Neuronal stem cell (in vitro differentiated cells): ENCODE measurements at regions not wholly inside any gene's neighbourhood (a gene's known extent, or its start where the extent isn't known, plus 50 kb on each side); places are given as distances from the start of the nearest gene placed in this dataset.

Source experiments
- DNase-seq: peaks from one replicate; pipeline ENCODE4 v3.0.0-alpha.2; 2013; ENCODE audit warnings: low spot score
- H2AFZ ChIP-seq: one replicate; pipeline ENCODE4 v1.6.1; 2013; ENCODE audit warnings: mild to moderate bottlenecking, low read length, inconsistent platforms
- H2AK5ac ChIP-seq: 2 replicates; pipeline ENCODE4 v1.6.1; 2013; ENCODE audit warnings: low read depth, mild to moderate bottlenecking, inconsistent platforms, low read length, moderate library complexity, mixed read lengths
- H2BK120ac ChIP-seq: 2 replicates; pipeline ENCODE4 v1.6.1; 2013; ENCODE audit warnings: low read depth, mild to moderate bottlenecking, inconsistent platforms, low read length, moderate library complexity, mixed read lengths
- H2BK12ac ChIP-seq: one replicate; pipeline ENCODE4 v1.6.1; 2013; ENCODE audit warnings: low read length, inconsistent platforms
- H2BK15ac ChIP-seq: 2 replicates; pipeline ENCODE4 v1.6.1; 2013; ENCODE audit warnings: mild to moderate bottlenecking, low read length, inconsistent platforms, mixed read lengths
- H2BK5ac ChIP-seq: one replicate; pipeline ENCODE4 v1.6.1; 2013; ENCODE audit warnings: inconsistent platforms, mild to moderate bottlenecking, low read length, moderate library complexity
- H3K14ac ChIP-seq: one replicate; pipeline ENCODE4 v1.6.1; 2013; ENCODE audit warnings: low read length, inconsistent platforms
- H3K18ac ChIP-seq: 2 replicates; pipeline ENCODE4 v1.6.1; 2013; ENCODE audit warnings: low read length, inconsistent platforms
- H3K23ac ChIP-seq: 2 replicates; pipeline ENCODE4 v1.6.1; 2013; ENCODE audit warnings: low read depth, mild to moderate bottlenecking, mixed read lengths, low read length, inconsistent platforms; ENCODE audit not compliant: poor library complexity
- H3K27ac ChIP-seq: replicated peaks from 3 replicates; pipeline ENCODE4 v1.5.1; 2013; ENCODE audit warnings: low read length, inconsistent platforms
- H3K27me3 ChIP-seq, 3 experiments: 2 replicates each; pipeline ENCODE4 v1.6.1; 2013; ENCODE audit warnings: low read length in 3 of 3, mild to moderate bottlenecking in 2 of 3, inconsistent platforms in 1 of 3, low read depth in 1 of 3, mixed read lengths in 1 of 3, moderate library complexity in 1 of 3; ENCODE audit not compliant: control insufficient read depth in 3 of 3, insufficient read depth in 3 of 3
- H3K36me3 ChIP-seq, 2 donors: replicated peaks in 1 of 2; 2 replicates each; pipeline ENCODE4 v1.6.1; 2013; ENCODE audit warnings: low read length in 2 of 2; ENCODE audit not compliant: control insufficient read depth in 2 of 2, insufficient read depth in 2 of 2
- H3K4ac ChIP-seq: 2 replicates; pipeline ENCODE4 v1.6.1; 2013; ENCODE audit warnings: inconsistent platforms, mild to moderate bottlenecking, low read length, moderate library complexity
- H3K4me1 ChIP-seq, 2 donors: 1 replicate in 1 of 2; 2 replicates in 1 of 2; pipeline ENCODE4 v1.6.1; 2013; ENCODE audit warnings: low read length in 2 of 2, low read depth in 1 of 2; ENCODE audit not compliant: control insufficient read depth in 2 of 2, insufficient read depth in 1 of 2
- H3K4me2 ChIP-seq: one replicate; pipeline ENCODE4 v1.6.1; 2013; ENCODE audit warnings: mild to moderate bottlenecking, low read length, inconsistent platforms; ENCODE audit not compliant: insufficient read depth, poor library complexity, severe bottlenecking
- H3K4me3 ChIP-seq, 2 donors: 2 replicates each; pipeline ENCODE4 v1.5.1; 2013; ENCODE audit warnings: low read length in 2 of 2, mild to moderate bottlenecking in 2 of 2, inconsistent platforms in 1 of 2, moderate library complexity in 1 of 2
- H3K79me1 ChIP-seq: one replicate; pipeline ENCODE4 v1.6.1; 2013; ENCODE audit warnings: low read depth, mild to moderate bottlenecking, inconsistent platforms, low read length, moderate library complexity
- H3K9ac ChIP-seq: one replicate; pipeline ENCODE4 v1.6.1; 2013; ENCODE audit warnings: mild to moderate bottlenecking, low read depth, low read length, inconsistent platforms; ENCODE audit not compliant: poor library complexity
- H3K9me3 ChIP-seq, 2 donors: replicated peaks in 1 of 2; 2 replicates each; pipeline versions ENCODE3 to v1.6.1; 2013; ENCODE audit warnings: low read length in 2 of 2, mild to moderate bottlenecking in 2 of 2, inconsistent platforms in 1 of 2, low read depth in 1 of 2, mixed read lengths in 1 of 2, moderate library complexity in 1 of 2; ENCODE audit not compliant: control insufficient read depth in 2 of 2, insufficient read depth in 1 of 2
- H4K8ac ChIP-seq: one replicate; pipeline ENCODE4 v1.6.1; 2013; ENCODE audit warnings: low read depth, mild to moderate bottlenecking, inconsistent platforms, low read length, moderate library complexity
- H4K91ac ChIP-seq: one replicate; pipeline ENCODE4 v1.6.1; 2013; ENCODE audit warnings: low read length, low read depth, mild to moderate bottlenecking, inconsistent platforms; ENCODE audit not compliant: poor library complexity
- WGBS, 2 donors: extraction: QIAGEN DNeasy Blood & Tissue Kit; methylation state at CpG; one replicate each; pipeline ENCODE4 v1.1.7; 2013; ENCODE audit warnings: missing lambda C conversion rate in 2 of 2, mixed read lengths in 1 of 2; ENCODE audit not compliant: insufficient read length in 2 of 2, insufficient replicate concordance in 1 of 2; ENCODE audit errors: extremely low coverage in 2 of 2; 5-methylcytosine and 5-hydroxymethylcytosine counted together

- Histone ChIP-seq H3K23ac (no peak overlapping the region), H3K36me3 (no peaks in the 10 kb centered on the region), H3K4ac (no peak overlapping the region), H3K9me3 (no peaks in the 10 kb centered on the region), H2AK5ac (no peak overlapping the region), H2AFZ (no peak overlapping the region), H3K14ac (no peak overlapping the region), H3K4me1 (no peaks in the 10 kb centered on the region), H2BK120ac (no peak overlapping the region), H3K4me3 (no peak overlapping the region), H2BK15ac (no peak overlapping the region), H2BK12ac (no peak overlapping the region), H4K8ac (no peak overlapping the region), H3K27me3 (no peaks in the 10 kb centered on the region), H3K27ac (no peak overlapping the region), H4K91ac (no peak overlapping the region), H3K18ac (no peak overlapping the region), H3K4me2 (no peak overlapping the region), H3K79me1 (no peaks in the 10 kb centered on the region), H3K9ac (no peak overlapping the region), H2BK5ac (no peak overlapping the region)
- no peak for DNase-seq
- WGBS, 2 donors, result no CpG with 5 or more reads among the region's 1 CpG
Observed at GRCh38 chr2:136557203-136557602, 208.1 kb upstream of the THSD7B start.

GRCh38 chr2:136550181-136550580 is 215.2 kb upstream of the THSD7B start:
- no peak overlapping the region for H3K18ac ChIP-seq
- peaks cover 0 to 2% of the 10 kb centered on the region in 2 donors for H3K9me3 ChIP-seq
- H3K36me3 ChIP-seq, result no peaks in the 10 kb centered on the region

GRCh38 chr2:136539355-136539754 is 226.0 kb upstream of the THSD7B start:
- Histone ChIP-seq H3K4ac (no peak overlapping the region), H3K14ac (no peak overlapping the region), H3K4me1 (no peaks in the 10 kb centered on the region), H3K23ac (no peak overlapping the region), H3K79me1 (no peaks in the 10 kb centered on the region), H3K9ac (no peak overlapping the region), H2BK120ac (no peak overlapping the region), H3K27me3 (no peaks in the 10 kb centered on the region), H4K91ac (no peak overlapping the region), H2BK15ac (no peak overlapping the region), H2BK5ac (no peak overlapping the region), H3K36me3 (no peaks in the 10 kb centered on the region), H3K18ac (no peak overlapping the region), H2AK5ac (no peak overlapping the region), H3K27ac (no peak overlapping the region), H3K9me3 (no peaks in the 10 kb centered on the region), H2BK12ac (no peak overlapping the region), H2AFZ (no peak overlapping the region), H3K4me3 (no peak overlapping the region), H4K8ac (no peak overlapping the region), H3K4me2 (no peak overlapping the region)
- WGBS, 2 donors, result no CpG with 5 or more reads among the region's 5 CpGs
- DNase-seq, result no peak

More at GRCh38 chr2:136550181-136550580, 215.2 kb upstream of the THSD7B start:
- no peaks in the 10 kb centered on the region for H3K4me1 ChIP-seq
- H3K79me1 ChIP-seq, result no peaks in the 10 kb centered on the region
- H3K14ac ChIP-seq, result no peak overlapping the region
- no peak overlapping the region for H4K91ac ChIP-seq
- H3K27ac ChIP-seq, result no peak overlapping the region
- no peak overlapping the region for H3K9ac ChIP-seq
- no peak overlapping the region for H2BK15ac ChIP-seq
- no peak overlapping the region for H4K8ac ChIP-seq
- no peak overlapping the region for H2BK5ac ChIP-seq
- DNase-seq, result no peak
- H2BK120ac ChIP-seq, result no peak overlapping the region
- H3K4me2 ChIP-seq, result no peak overlapping the region
- no CpG with 5 or more reads among the region's 1 CpG for WGBS, 2 donors
- H2AK5ac ChIP-seq, result no peak overlapping the region
- H3K23ac ChIP-seq, result no peak overlapping the region
- H2AFZ ChIP-seq, result no peak overlapping the region
- H3K4ac ChIP-seq, result no peak overlapping the region
- no peak overlapping the region for H2BK12ac ChIP-seq
- H3K27me3 ChIP-seq, result no peaks in the 10 kb centered on the region
- H3K4me3 ChIP-seq, result no peak overlapping the region

- no peak overlapping the region for H2BK15ac ChIP-seq
- no peak overlapping the region for H3K14ac ChIP-seq
- no peak overlapping the region for H3K9ac ChIP-seq
- no peak overlapping the region for H4K91ac ChIP-seq
- no peak for DNase-seq
- no peak overlapping the region for H3K23ac ChIP-seq
- H2BK12ac ChIP-seq, result no peak overlapping the region
- no peak overlapping the region for H3K27ac ChIP-seq
- no peaks in the 10 kb centered on the region for H3K9me3 ChIP-seq
- H3K27me3 ChIP-seq, result no peaks in the 10 kb centered on the region
- no peaks in the 10 kb centered on the region for H3K4me1 ChIP-seq
- no peak overlapping the region for H4K8ac ChIP-seq
- H2BK5ac ChIP-seq, result no peak overlapping the region
- no peak overlapping the region for H3K4me3 ChIP-seq
- H3K36me3 ChIP-seq, result no peaks in the 10 kb centered on the region
- no peaks in the 10 kb centered on the region for H3K79me1 ChIP-seq
- H3K18ac ChIP-seq, result no peak overlapping the region
- H2AFZ ChIP-seq, result no peak overlapping the region
- H3K4me2 ChIP-seq, result no peak overlapping the region
- H2AK5ac ChIP-seq, result no peak overlapping the region
- WGBS, 2 donors, result no CpG with 5 or more reads among the region's 4 CpGs
- no peak overlapping the region for H3K4ac ChIP-seq
- no peak overlapping the region for H2BK120ac ChIP-seq
Observed at GRCh38 chr2:136538489-136538888, 226.9 kb upstream of the THSD7B start.
